Astrocyte (in vitro differentiated cells and primary cell): ENCODE measurements at regions not wholly inside any gene's neighbourhood (a gene's known extent, or its start where the extent isn't known, plus 50 kb on each side); places are given as distances from the start of the nearest gene placed in this dataset.

Experiments
- EZH2 ChIP-seq: IDR thresholded peaks from 2 replicates; pipeline ENCODE4 v1.6.1; 2012; ENCODE audit warnings: mild to moderate bottlenecking, low read length, inconsistent platforms; ENCODE audit not compliant: insufficient read depth
- TF ChIP-seq, protein P1 (sequence below): IDR thresholded peaks from 2 replicates; pipeline ENCODE4 v1.5.1; 2011; ENCODE audit warnings: low read depth, mild to moderate bottlenecking, inconsistent platforms, low read length, moderate library complexity; ENCODE audit not compliant: insufficient read depth

DNA sequence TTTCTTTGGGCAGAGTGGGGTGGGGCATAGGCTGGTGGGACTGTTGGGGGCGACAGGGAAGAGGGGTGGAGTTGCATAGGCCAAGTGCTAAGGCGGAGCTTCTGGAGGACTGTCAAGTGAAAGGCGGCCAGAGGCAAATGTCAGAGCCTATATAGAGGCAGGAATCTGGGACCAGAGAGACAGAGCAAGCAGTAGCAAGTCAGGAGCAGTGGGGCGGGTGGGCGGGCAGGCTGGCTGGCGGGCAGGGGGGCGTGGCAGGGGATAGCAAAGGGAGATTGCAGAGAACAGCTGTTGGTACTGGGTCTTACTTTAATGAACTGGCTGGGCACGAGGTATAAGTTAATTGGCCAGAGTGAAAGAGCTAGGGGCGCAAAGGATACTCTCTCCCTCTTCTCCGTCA, 89.8 kb downstream of the RTL9 start:
- TF ChIP-seq, protein P1, sequence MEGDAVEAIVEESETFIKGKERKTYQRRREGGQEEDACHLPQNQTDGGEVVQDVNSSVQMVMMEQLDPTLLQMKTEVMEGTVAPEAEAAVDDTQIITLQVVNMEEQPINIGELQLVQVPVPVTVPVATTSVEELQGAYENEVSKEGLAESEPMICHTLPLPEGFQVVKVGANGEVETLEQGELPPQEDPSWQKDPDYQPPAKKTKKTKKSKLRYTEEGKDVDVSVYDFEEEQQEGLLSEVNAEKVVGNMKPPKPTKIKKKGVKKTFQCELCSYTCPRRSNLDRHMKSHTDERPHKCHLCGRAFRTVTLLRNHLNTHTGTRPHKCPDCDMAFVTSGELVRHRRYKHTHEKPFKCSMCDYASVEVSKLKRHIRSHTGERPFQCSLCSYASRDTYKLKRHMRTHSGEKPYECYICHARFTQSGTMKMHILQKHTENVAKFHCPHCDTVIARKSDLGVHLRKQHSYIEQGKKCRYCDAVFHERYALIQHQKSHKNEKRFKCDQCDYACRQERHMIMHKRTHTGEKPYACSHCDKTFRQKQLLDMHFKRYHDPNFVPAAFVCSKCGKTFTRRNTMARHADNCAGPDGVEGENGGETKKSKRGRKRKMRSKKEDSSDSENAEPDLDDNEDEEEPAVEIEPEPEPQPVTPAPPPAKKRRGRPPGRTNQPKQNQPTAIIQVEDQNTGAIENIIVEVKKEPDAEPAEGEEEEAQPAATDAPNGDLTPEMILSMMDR: no peak
- no peak for TF ChIP-seq EZH2
